SK-N-SH treated with all-trans-retinoic acid at 6 μM for 48 hours (cell line): ENCODE measurements at regions not wholly inside any gene's neighbourhood (a gene's known extent, or its start where the extent isn't known, plus 50 kb on each side); places are given as distances from the start of the nearest gene placed in this dataset.

ENCODE experiments used
- TCF4 ChIP-seq: fragments of 250-450 bp; sonication (Bioruptor Pico); IDR thresholded peaks from 2 replicates; pipeline ENCODE4 v1.8.0; 2021; ENCODE audit warnings: mild to moderate bottlenecking, moderate library complexity, borderline replicate concordance
- ZNF70 ChIP-seq: fragments of 450-650 bp; formaldehyde crosslinking; IDR thresholded peaks from 2 replicates; pipeline ENCODE4 v1.5.0; 2020; ENCODE audit warnings: mild to moderate bottlenecking, moderate library complexity
- TF ChIP-seq, protein P1 (sequence below): fragments of 250-450 bp; sonication (Bioruptor Pico); IDR thresholded peaks from 2 replicates; pipeline ENCODE4 v1.8.0; 2020; ENCODE audit warnings: mild to moderate bottlenecking, moderate library complexity, borderline replicate concordance

DNA sequence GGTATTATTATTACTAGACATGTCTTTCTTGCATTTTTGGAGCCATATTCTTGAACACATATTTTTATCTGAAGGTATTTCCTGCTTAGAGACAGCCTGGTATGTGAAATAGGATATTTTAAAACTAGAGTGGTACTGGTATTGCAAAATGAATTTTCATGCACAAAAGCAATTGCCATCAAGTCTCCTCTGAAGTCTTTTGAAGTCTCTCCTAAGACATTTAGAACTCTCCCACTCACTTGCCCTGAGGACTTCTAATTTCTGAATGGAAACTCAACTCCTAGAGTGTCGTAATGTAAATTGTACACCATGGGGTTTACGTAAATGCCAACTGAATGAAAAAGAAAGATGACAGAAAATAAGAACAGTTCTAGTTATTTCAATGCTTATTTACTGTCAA is 967.0 kb downstream of the DCDC2C start:
- TF ChIP-seq, protein P1, sequence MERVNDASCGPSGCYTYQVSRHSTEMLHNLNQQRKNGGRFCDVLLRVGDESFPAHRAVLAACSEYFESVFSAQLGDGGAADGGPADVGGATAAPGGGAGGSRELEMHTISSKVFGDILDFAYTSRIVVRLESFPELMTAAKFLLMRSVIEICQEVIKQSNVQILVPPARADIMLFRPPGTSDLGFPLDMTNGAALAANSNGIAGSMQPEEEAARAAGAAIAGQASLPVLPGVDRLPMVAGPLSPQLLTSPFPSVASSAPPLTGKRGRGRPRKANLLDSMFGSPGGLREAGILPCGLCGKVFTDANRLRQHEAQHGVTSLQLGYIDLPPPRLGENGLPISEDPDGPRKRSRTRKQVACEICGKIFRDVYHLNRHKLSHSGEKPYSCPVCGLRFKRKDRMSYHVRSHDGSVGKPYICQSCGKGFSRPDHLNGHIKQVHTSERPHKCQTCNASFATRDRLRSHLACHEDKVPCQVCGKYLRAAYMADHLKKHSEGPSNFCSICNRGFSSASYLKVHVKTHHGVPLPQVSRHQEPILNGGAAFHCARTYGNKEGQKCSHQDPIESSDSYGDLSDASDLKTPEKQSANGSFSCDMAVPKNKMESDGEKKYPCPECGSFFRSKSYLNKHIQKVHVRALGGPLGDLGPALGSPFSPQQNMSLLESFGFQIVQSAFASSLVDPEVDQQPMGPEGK (CRISPR knock-in tag), result no peak
- TF ChIP-seq TCF4 (no peak), ZNF70 (CRISPR knock-in tag) (no peak)
